Thyroid gland (tissue), 4 donors: ENCODE measurements at regions not wholly inside any gene's neighbourhood (a gene's known extent, or its start where the extent isn't known, plus 50 kb on each side); places are given as distances from the start of the nearest gene placed in this dataset.

Experiments used
- DNase-seq, 2 donors: peaks; one replicate each; pipeline ENCODE4 v3.0.0-alpha.2; 2019
- H3K27ac ChIP-seq, 3 donors: fragments of 200-600 bp; sonication (generic); 1 replicate in 2 of 3; 2 replicates in 1 of 3; pipeline ENCODE4 v1.5.1; 2016 to 2019; ENCODE audit warnings: mild to moderate bottlenecking in 1 of 3, moderate library complexity in 1 of 3
- H3K27me3 ChIP-seq: fragments of 200-600 bp; sonication (generic); one replicate; pipeline ENCODE4 v1.5.1; 2019
- H3K36me3 ChIP-seq, 2 donors: fragments of 200-600 bp; sonication (generic); one replicate each; pipeline ENCODE4 v1.5.1; 2016 to 2019
- H3K4me1 ChIP-seq, 2 donors: fragments of 200-600 bp; sonication (generic); one replicate each; pipeline ENCODE4 v1.5.1; 2017 to 2019
- H3K4me3 ChIP-seq, 3 donors: fragments of 200-600 bp; sonication (generic); replicated peaks in 1 of 3; 1 replicate in 2 of 3; 2 replicates in 1 of 3; pipeline ENCODE4 v1.5.1; 2016; ENCODE audit warnings: mild to moderate bottlenecking in 1 of 3
- H3K9me3 ChIP-seq: fragments of 200-600 bp; sonication (generic); one replicate; pipeline ENCODE4 v1.5.1; 2017
- CTCF ChIP-seq, 6 experiments: fragments of 200-600 bp in 3 of 6; fragments of 450-650 bp in 3 of 6; sonication (generic) in 3 of 6; IDR thresholded peaks; one replicate each; pipeline ENCODE4 v1.5.1; 2016 to 2019; ENCODE audit warnings: antibody characterized with exemption in 6 of 6, mild to moderate bottlenecking in 2 of 6, inconsistent platforms in 1 of 6, moderate library complexity in 1 of 6
- POLR2A ChIP-seq, 2 donors: fragments of 450-650 bp; IDR thresholded peaks; one replicate each; pipeline ENCODE4 v1.6.1; 2017; ENCODE audit warnings: antibody characterized with exemption in 2 of 2, mild to moderate bottlenecking in 2 of 2, moderate library complexity in 1 of 2
- WGBS, 2 donors: methylation state at CpG; one replicate each; pipeline ENCODE4 v1.1.5; 2017; 5-methylcytosine and 5-hydroxymethylcytosine counted together
- intact Hi-C: fragments of 100-400 bp; cut with DNase I; formaldehyde crosslinking; loops from one replicate; pipeline ENCODE4 v1.15.1; 2023

DNA sequence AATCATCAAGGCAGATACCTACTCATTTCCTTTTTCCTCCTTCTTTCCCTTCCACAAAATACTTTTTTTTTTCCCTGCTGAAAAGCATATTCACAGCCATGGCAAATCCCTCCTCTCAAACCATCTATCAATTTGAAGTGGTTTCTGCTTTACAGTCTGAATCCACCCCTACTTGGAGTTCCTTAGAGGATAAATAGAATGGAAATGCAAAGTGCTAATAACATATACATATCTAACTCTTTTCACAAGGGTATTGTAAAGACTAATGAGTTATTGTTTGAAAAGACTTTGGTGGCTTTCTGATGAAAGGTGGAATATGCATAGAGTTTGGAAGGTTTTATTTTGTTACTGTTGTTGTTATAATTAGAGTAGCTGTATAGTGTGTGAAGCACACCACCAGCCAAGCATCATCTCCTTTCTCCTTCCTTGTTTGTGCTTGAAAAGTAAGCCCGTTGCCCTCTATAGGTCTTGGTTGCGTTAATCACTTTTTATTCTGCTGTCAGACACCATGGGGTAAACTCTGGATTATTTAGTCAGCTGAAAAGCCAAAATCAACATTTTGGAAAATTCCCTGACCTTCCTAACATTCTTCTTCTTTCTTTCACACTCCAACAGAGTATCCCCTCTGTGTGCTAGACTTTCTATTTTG, 2126.9 kb upstream of the CELF4 start:
- Histone ChIP-seq H3K36me3 (no peaks in the 10 kb centered on the region), H3K4me1 (peaks cover 5 to 9% of the 10 kb centered on the region in 2 donors), H3K27ac (no peak overlapping the region), H3K4me3 (no peak overlapping the region), H3K27me3 (no peaks in the 10 kb centered on the region), H3K9me3 (no peaks in the 10 kb centered on the region)
- 69% methylated on average over 2 of the region's 2 CpGs for WGBS, 2 donors
- intact Hi-C loops: no loop called here
- DNase-seq: no peak
- no peak for TF ChIP-seq CTCF (IDR thresholded peaks at IDR 0.05)
- no peak for TF ChIP-seq POLR2A (IDR thresholded peaks at IDR 0.05)

- H3K4me1 ChIP-seq: no peaks in the 10 kb centered on the region
- intact Hi-C loops: no loop called here
- H3K27ac ChIP-seq: no peak overlapping the region
- DNase-seq: no peak
- H3K27me3 ChIP-seq: no peaks in the 10 kb centered on the region
- H3K9me3 ChIP-seq: no peaks in the 10 kb centered on the region
- WGBS, 2 donors: 47 to 53% methylated on average over 4 of the region's 4 CpGs
- TF ChIP-seq POLR2A (IDR thresholded peaks at IDR 0.05): no peak
- no peak for TF ChIP-seq CTCF (IDR thresholded peaks at IDR 0.05)
- H3K4me3 ChIP-seq: no peak overlapping the region
- H3K36me3 ChIP-seq: no peaks in the 10 kb centered on the region
These were observed 2119.8 kb upstream of the CELF4 start for GRCh38 chr18:39685303-39685902.

DNA sequence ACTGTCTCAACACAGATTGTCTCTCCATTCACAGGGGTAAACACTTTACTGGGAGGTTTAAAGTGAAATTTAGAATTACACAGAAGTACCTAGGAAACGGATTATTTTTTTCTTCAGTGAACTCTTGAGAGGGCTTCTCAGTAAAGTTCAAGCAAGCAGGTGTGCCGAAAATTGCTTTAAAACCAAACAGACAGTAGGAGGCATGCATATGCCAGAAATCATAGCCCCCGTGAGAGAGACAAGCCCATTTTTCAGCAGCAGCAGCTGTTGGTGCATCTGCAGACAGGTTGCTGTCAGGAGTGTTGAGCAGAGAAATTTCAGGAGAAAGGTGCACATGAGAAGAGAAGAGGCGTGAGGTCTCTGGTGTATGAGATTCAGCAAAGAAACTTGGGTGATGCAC, 2115.5 kb upstream of the CELF4 start:
- WGBS, 2 donors: 30 to 43% methylated on average over 4 of the region's 4 CpGs
- Histone ChIP-seq H3K9me3 (no peaks in the 10 kb centered on the region), H3K4me1 (no peaks in the 10 kb centered on the region), H3K4me3 (no peak overlapping the region), H3K36me3 (no peaks in the 10 kb centered on the region), H3K27me3 (no peaks in the 10 kb centered on the region), H3K27ac (no peak overlapping the region)
- peak; percentile 6 to 27 for DNase-seq
- no peak for TF ChIP-seq POLR2A (IDR thresholded peaks at IDR 0.05)
- peak in 4 of 6 experiments; percentile 23 to 51 (median 44) for TF ChIP-seq CTCF (IDR thresholded peaks at IDR 0.05)
- intact Hi-C loops: no loop called here

- TF ChIP-seq CTCF (IDR thresholded peaks at IDR 0.05) (no peak), POLR2A (IDR thresholded peaks at IDR 0.05) (no peak)
- Histone ChIP-seq H3K36me3 (no peaks in the 10 kb centered on the region), H3K9me3 (no peaks in the 10 kb centered on the region), H3K4me1 (no peaks in the 10 kb centered on the region), H3K27me3 (no peaks in the 10 kb centered on the region), H3K27ac (no peak overlapping the region), H3K4me3 (no peak overlapping the region)
- no peak for DNase-seq
- WGBS, 2 donors: 79 to 86% methylated on average over 5 of the region's 5 CpGs
- intact Hi-C loops: no loop called here
These were observed 2110.3 kb upstream of the CELF4 start for GRCh38 chr18:39675906-39676305.

- 84 to 86% methylated on average over 3 of the region's 3 CpGs for WGBS, 2 donors
- no peak overlapping the region for H3K4me3 ChIP-seq
- H3K4me1 ChIP-seq: no peaks in the 10 kb centered on the region
- DNase-seq: no peak
- intact Hi-C loops: no loop called here
- no peaks in the 10 kb centered on the region for H3K9me3 ChIP-seq
- TF ChIP-seq POLR2A (IDR thresholded peaks at IDR 0.05): no peak
- TF ChIP-seq CTCF (IDR thresholded peaks at IDR 0.05): no peak
- no peaks in the 10 kb centered on the region for H3K27me3 ChIP-seq
- H3K36me3 ChIP-seq: no peaks in the 10 kb centered on the region
- H3K27ac ChIP-seq: no peak overlapping the region
These were observed 2109.8 kb upstream of the CELF4 start for GRCh38 chr18:39675368-39675767.
